H9 (cell line): ENCODE measurements at regions not wholly inside any gene's neighbourhood (a gene's known extent, or its start where the extent isn't known, plus 50 kb on each side); places are given as distances from the start of the nearest gene placed in this dataset.

ENCODE experiments used
- DNase-seq: peaks from one replicate; pipeline ENCODE4 v3.0.0-alpha.2; 2017
- H2AFZ ChIP-seq: one replicate; pipeline ENCODE4 v1.6.1; 2013; ENCODE audit warnings: mild to moderate bottlenecking, low read length, control low read depth, moderate library complexity
- H2AK5ac ChIP-seq: 2 replicates; pipeline ENCODE4 v1.6.1; 2013; ENCODE audit warnings: low read length, control low read depth, mixed read lengths; ENCODE audit not compliant: insufficient read length
- H2BK120ac ChIP-seq: one replicate; pipeline ENCODE4 v1.6.1; 2013; ENCODE audit warnings: low read depth, mild to moderate bottlenecking, low read length, control low read depth, inconsistent platforms; ENCODE audit not compliant: poor library complexity, severe bottlenecking
- H2BK12ac ChIP-seq: 2 replicates; pipeline ENCODE4 v1.6.1; 2013; ENCODE audit warnings: low read length, control low read depth, mixed read lengths, low read depth; ENCODE audit not compliant: insufficient read length
- H2BK15ac ChIP-seq: 2 replicates; pipeline ENCODE4 v1.6.1; 2013; ENCODE audit warnings: low read depth, low read length, control low read depth
- H2BK20ac ChIP-seq: one replicate; pipeline ENCODE4 v1.6.1; 2013; ENCODE audit warnings: low read depth, mild to moderate bottlenecking, low read length, control low read depth, inconsistent platforms; ENCODE audit not compliant: poor library complexity, severe bottlenecking
- H2BK5ac ChIP-seq: 2 replicates; pipeline ENCODE4 v1.6.1; 2013; ENCODE audit warnings: low read length, control low read depth, mixed read lengths; ENCODE audit not compliant: insufficient read length
- H3K14ac ChIP-seq: 2 replicates; pipeline ENCODE4 v1.6.1; 2013; ENCODE audit warnings: low read length, control low read depth; ENCODE audit not compliant: insufficient read depth
- H3K18ac ChIP-seq: 2 replicates; pipeline ENCODE4 v1.6.1; 2013; ENCODE audit warnings: low read depth, mild to moderate bottlenecking, mixed read lengths, low read length, control low read depth; ENCODE audit not compliant: insufficient read length
- H3K23ac ChIP-seq: 2 replicates; pipeline ENCODE4 v1.6.1; 2013; ENCODE audit warnings: low read length, control low read depth, mixed read lengths, low read depth; ENCODE audit not compliant: insufficient read length
- H3K23me2 ChIP-seq: 2 replicates; pipeline ENCODE4 v1.6.1; 2013; ENCODE audit warnings: low read depth, mild to moderate bottlenecking, mixed read lengths, low read length, control low read depth; ENCODE audit not compliant: insufficient read length, poor library complexity, severe bottlenecking
- H3K27ac ChIP-seq: 2 replicates; pipeline ENCODE4 v1.5.1; 2013; ENCODE audit warnings: low read length, control low read depth, mixed read lengths, low read depth; ENCODE audit not compliant: insufficient read length
- H3K27me3 ChIP-seq: 2 replicates; pipeline ENCODE4 v1.6.1; 2013; ENCODE audit warnings: low read length, control low read depth, inconsistent platforms; ENCODE audit not compliant: insufficient read depth
- H3K4ac ChIP-seq: 2 replicates; pipeline ENCODE4 v1.6.1; 2013; ENCODE audit warnings: low read depth, mild to moderate bottlenecking, control low read depth, inconsistent platforms, low read length, moderate library complexity
- H3K4me1 ChIP-seq: 2 replicates; pipeline ENCODE4 v1.6.1; 2013; ENCODE audit warnings: low read length, control low read depth, inconsistent platforms; ENCODE audit not compliant: insufficient read depth
- H3K4me2 ChIP-seq: 2 replicates; pipeline ENCODE4 v1.6.1; 2013; ENCODE audit warnings: low read length, control low read depth, mixed read lengths; ENCODE audit not compliant: insufficient read length, insufficient read depth
- H3K56ac ChIP-seq: 2 replicates; pipeline ENCODE4 v1.6.1; 2013; ENCODE audit warnings: low read depth, mild to moderate bottlenecking, mixed read lengths, low read length, control low read depth; ENCODE audit not compliant: insufficient read length
- H3K79me1 ChIP-seq: 2 replicates; pipeline ENCODE4 v1.6.1; 2013; ENCODE audit warnings: low read depth, mild to moderate bottlenecking, moderate library complexity, low read length, control low read depth, inconsistent platforms; ENCODE audit not compliant: insufficient read depth, poor library complexity, severe bottlenecking
- H3K79me2 ChIP-seq: 2 replicates; pipeline ENCODE4 v1.6.1; 2013; ENCODE audit warnings: low read length, control low read depth, inconsistent platforms; ENCODE audit not compliant: insufficient read depth
- H3K9ac ChIP-seq: 2 replicates; pipeline ENCODE4 v1.6.1; 2013; ENCODE audit warnings: low read length, control low read depth, mixed read lengths; ENCODE audit not compliant: insufficient read length; ENCODE audit errors: extremely low read depth
- H3K9me3 ChIP-seq: one replicate; pipeline ENCODE4 v1.6.1; 2013; ENCODE audit warnings: low read depth, low read length, inconsistent platforms; ENCODE audit not compliant: control insufficient read depth
- H3T11ph ChIP-seq: one replicate; pipeline ENCODE4 v1.6.1; 2013; ENCODE audit warnings: mild to moderate bottlenecking, low read length, control low read depth, inconsistent platforms
- H4K20me1 ChIP-seq: one replicate; pipeline ENCODE4 v1.6.1; 2013; ENCODE audit not compliant: control insufficient read depth, insufficient read length, insufficient read depth
- H4K5ac ChIP-seq: 2 replicates; pipeline ENCODE4 v1.6.1; 2013; ENCODE audit warnings: low read depth, mild to moderate bottlenecking, mixed read lengths, low read length, control low read depth; ENCODE audit not compliant: insufficient read length
- H4K8ac ChIP-seq: replicated peaks from 2 replicates; pipeline ENCODE4 v1.6.1; 2013; ENCODE audit warnings: low read length, control low read depth, mixed read lengths, low read depth; ENCODE audit not compliant: insufficient read length
- H4K91ac ChIP-seq: 2 replicates; pipeline ENCODE4 v1.6.1; 2013; ENCODE audit warnings: low read depth, mild to moderate bottlenecking, moderate library complexity, mixed read lengths, low read length, control low read depth; ENCODE audit not compliant: insufficient read length
- H3K27ac Mint-ChIP-seq, 3 experiments: 2 replicates in 2 of 3; 3 replicates in 1 of 3; pipeline ENCODE4 v1.8.0; 2020 to 2021; ENCODE audit warnings: mixed read lengths in 3 of 3, mild to moderate bottlenecking in 1 of 3, moderate library complexity in 1 of 3
- H3K27me3 Mint-ChIP-seq: 2 replicates; pipeline ENCODE4 v1.8.0; 2021; ENCODE audit warnings: low read depth, mild to moderate bottlenecking, moderate library complexity, mixed read lengths
- H3K36me3 Mint-ChIP-seq, 3 experiments: 2 replicates in 2 of 3; 3 replicates in 1 of 3; pipeline ENCODE4 v1.8.0; 2020 to 2021; ENCODE audit warnings: low read depth in 3 of 3, mixed read lengths in 3 of 3; ENCODE audit not compliant: insufficient read depth in 1 of 3
- H3K4me1 Mint-ChIP-seq, 2 experiments: 2 replicates each; pipeline ENCODE4 v1.8.0; 2020; ENCODE audit warnings: mixed read lengths in 2 of 2
- H3K4me3 Mint-ChIP-seq, 2 experiments: 2 replicates in 1 of 2; 3 replicates in 1 of 2; pipeline ENCODE4 v1.8.0; 2020 to 2021; ENCODE audit warnings: mild to moderate bottlenecking in 2 of 2, mixed read lengths in 2 of 2, moderate library complexity in 1 of 2
- H3K9me3 Mint-ChIP-seq, 2 experiments: 2 replicates in 1 of 2; 3 replicates in 1 of 2; pipeline ENCODE4 v1.8.0; 2020; ENCODE audit warnings: mild to moderate bottlenecking in 2 of 2, mixed read lengths in 2 of 2, moderate library complexity in 1 of 2
- CTCF ChIP-seq: fragments of 200-600 bp; sonication (generic); conservative IDR thresholded peaks from 3 replicates; pipeline ENCODE4 v1.8.0; 2021; ENCODE audit warnings: antibody characterized with exemption, mild to moderate bottlenecking
- WGBS: extraction: QIAGEN DNeasy Blood & Tissue Kit; methylation state at CpG from one replicate; pipeline ENCODE4 v1.1.7; 2013; ENCODE audit warnings: missing lambda C conversion rate, low lambda C conversion rate, mixed read lengths; ENCODE audit not compliant: insufficient read length; ENCODE audit errors: extremely low coverage; 5-methylcytosine and 5-hydroxymethylcytosine counted together

- Histone ChIP-seq H2BK5ac (no peak overlapping the region), H2BK120ac (no peak overlapping the region), H2BK12ac (no peak overlapping the region), H4K91ac (no peak overlapping the region), H3T11ph (no peak overlapping the region), H3K23ac (no peak overlapping the region), H3K56ac (no peak overlapping the region), H3K9me3 (no peaks in the 10 kb centered on the region), H3K27me3 (no peaks in the 10 kb centered on the region), H3K4me1 (no peaks in the 10 kb centered on the region), H2BK20ac (no peak overlapping the region), H3K79me1 (no peaks in the 10 kb centered on the region), H3K4ac (no peak overlapping the region), H3K27ac (no peak overlapping the region), H3K79me2 (no peaks in the 10 kb centered on the region), H3K18ac (no peak overlapping the region), H2AK5ac (no peak overlapping the region), H4K5ac (no peak overlapping the region), H2BK15ac (no peak overlapping the region), H3K14ac (no peak overlapping the region), H3K23me2 (no peaks in the 10 kb centered on the region), H3K4me2 (no peak overlapping the region), H3K9ac (no peak overlapping the region), H4K20me1 (no peaks in the 10 kb centered on the region), H4K8ac (no peak overlapping the region), H2AFZ (no peak overlapping the region)
- Mint-ChIP-seq H3K27me3 (no peaks in the 10 kb centered on the region), H3K4me3 (no peak overlapping the region), H3K27ac (no peak overlapping the region), H3K36me3 (no peaks in the 10 kb centered on the region), H3K9me3 (no peaks in the 10 kb centered on the region), H3K4me1 (no peaks in the 10 kb centered on the region)
- TF ChIP-seq CTCF: no peak
- DNase-seq: no peak
- WGBS: no CpG with 5 or more reads among the region's 9 CpGs
Observed at GRCh38 chr14:63782683-63783389, 55.0 kb upstream of the SGPP1 start.
